GM21576 (cell line): ENCODE measurements at regions not wholly inside any gene's neighbourhood (a gene's known extent, or its start where the extent isn't known, plus 50 kb on each side); places are given as distances from the start of the nearest gene placed in this dataset.
A peak's percentile ranks its signal among the peaks of the same experiment; 100 is the strongest.

Source experiments
- ATAC-seq: cut with Tn5 transposase; IDR thresholded peaks from one replicate; pipeline ENCODE4 v1.9.1; 2021; ENCODE audit warnings: mild to moderate bottlenecking, moderate library complexity; ENCODE audit not compliant: unreplicated experiment

- no peak for ATAC-seq
These were observed 88.2 kb upstream of the STT3B start for GRCh38 chr3:31444220-31445142.

- no peak for ATAC-seq
These were observed 87.0 kb upstream of the STT3B start for GRCh38 chr3:31445701-31446100.

GRCh38 chr3:31448035-31448881 lies 84.5 kb upstream of the STT3B start:
- ATAC-seq: peak; percentile 65

GRCh38 chr3:31448882-31449243 lies 83.9 kb upstream of the STT3B start:
- peak; percentile 30 for ATAC-seq

GRCh38 chr3:31449318-31449717 lies 83.4 kb upstream of the STT3B start:
- ATAC-seq: no peak

- peak; percentile 36 for ATAC-seq
These were observed 82.4 kb upstream of the STT3B start for GRCh38 chr3:31450345-31450744.

- no peak for ATAC-seq
These were observed 80.1 kb upstream of the STT3B start for GRCh38 chr3:31452495-31453106.

- ATAC-seq: no peak
These were observed 79.3 kb upstream of the STT3B start for GRCh38 chr3:31453430-31453829.

GRCh38 chr3:31455524-31455923 lies 77.2 kb upstream of the STT3B start:
- ATAC-seq: no peak

- ATAC-seq: no peak
These were observed 76.4 kb upstream of the STT3B start for GRCh38 chr3:31456373-31456772.

- no peak for ATAC-seq
These were observed 71.3 kb upstream of the STT3B start for GRCh38 chr3:31461426-31461825.

- peak; percentile 88 for ATAC-seq
These were observed 70.6 kb upstream of the STT3B start for GRCh38 chr3:31462050-31462569.

GRCh38 chr3:31465999-31466398 lies 66.7 kb upstream of the STT3B start:
- no peak for ATAC-seq

- no peak for ATAC-seq
These were observed 65.9 kb upstream of the STT3B start for GRCh38 chr3:31466866-31467265.

- no peak for ATAC-seq
These were observed 64.3 kb upstream of the STT3B start for GRCh38 chr3:31468433-31468832.

- no peak for ATAC-seq
These were observed 63.3 kb upstream of the STT3B start for GRCh38 chr3:31469385-31469784.

GRCh38 chr3:31472479-31473390 lies 60.0 kb upstream of the STT3B start:
- no peak for ATAC-seq

- no peak for ATAC-seq
These were observed 56.5 kb upstream of the STT3B start for GRCh38 chr3:31476209-31476608.

GRCh38 chr3:31479431-31479830 lies 53.3 kb upstream of the STT3B start:
- ATAC-seq: no peak

GRCh38 chr3:31481697-31482096 lies 51.0 kb upstream of the STT3B start:
- no peak for ATAC-seq
